ENCODE measurements at regions not wholly inside any gene's neighbourhood (a gene's known extent, or its start where the extent isn't known, plus 50 kb on each side); places are given as distances from the start of the nearest gene placed in this dataset.
"Not testable (repeated sequence)": the region's sequence is repeated elsewhere in the genome, so short reads cannot be mapped to it uniquely, and the experiment has no call there.

GRCh38 chr7:68816491-68816890 lies 781.8 kb upstream of the AUTS2 start:
- no peak for DNase-seq

GRCh38 chr7:68820321-68820720 lies 778.0 kb upstream of the AUTS2 start:
- DNase-seq, result no peak

GRCh38 chr7:68821846-68822245 lies 776.4 kb upstream of the AUTS2 start:
- no peak for DNase-seq

GRCh38 chr7:68823996-68824780 lies 774.1 kb upstream of the AUTS2 start:
- no peak for DNase-seq

GRCh38 chr7:68828575-68828974 lies 769.7 kb upstream of the AUTS2 start:
- no peak for DNase-seq

- DNase-seq, result no peak
Measured at GRCh38 chr7:68833422-68833821, 764.9 kb upstream of the AUTS2 start.

- no peak for DNase-seq
Measured at GRCh38 chr7:68839014-68839413, 759.3 kb upstream of the AUTS2 start.

GRCh38 chr7:68840991-68841390 lies 757.3 kb upstream of the AUTS2 start:
- no peak for DNase-seq

- DNase-seq, result not testable (repeated sequence)
Measured at GRCh38 chr7:68843985-68844384, 754.3 kb upstream of the AUTS2 start.

- no peak for DNase-seq
Measured at GRCh38 chr7:68846811-68847325, 751.4 kb upstream of the AUTS2 start.

- DNase-seq, result no peak
Measured at GRCh38 chr7:68853254-68853653, 745.0 kb upstream of the AUTS2 start.

GRCh38 chr7:68857571-68857970 lies 740.7 kb upstream of the AUTS2 start:
- DNase-seq, result no peak

GRCh38 chr7:68858497-68858896 lies 739.8 kb upstream of the AUTS2 start:
- DNase-seq, result no peak

GRCh38 chr7:68861171-68861570 lies 737.1 kb upstream of the AUTS2 start:
- no peak for DNase-seq

- no peak for DNase-seq
Measured at GRCh38 chr7:68862261-68862660, 736.0 kb upstream of the AUTS2 start.

GRCh38 chr7:68862736-68863135 lies 735.5 kb upstream of the AUTS2 start:
- DNase-seq, result peak; percentile 42

- no peak for DNase-seq
Measured at GRCh38 chr7:68865351-68866199, 732.7 kb upstream of the AUTS2 start.

GRCh38 chr7:68866200-68866570 lies 732.1 kb upstream of the AUTS2 start:
- no peak for DNase-seq

- DNase-seq, result not testable (repeated sequence)
Measured at GRCh38 chr7:68866721-68867120, 731.6 kb upstream of the AUTS2 start.

- no peak for DNase-seq
Measured at GRCh38 chr7:68868978-68869377, 729.3 kb upstream of the AUTS2 start.

GRCh38 chr7:68873616-68874015 lies 724.7 kb upstream of the AUTS2 start:
- no peak for DNase-seq

GRCh38 chr7:68875857-68876256 lies 722.4 kb upstream of the AUTS2 start:
- DNase-seq, result no peak

GRCh38 chr7:68887116-68887515 lies 711.2 kb upstream of the AUTS2 start:
- DNase-seq, result not testable (repeated sequence)

- peak; percentile 35 for DNase-seq
Measured at GRCh38 chr7:68888971-68889385, 709.3 kb upstream of the AUTS2 start.
